NCI-H69 (cell line): ENCODE measurements at regions not wholly inside any gene's neighbourhood (a gene's known extent, or its start where the extent isn't known, plus 50 kb on each side); places are given as distances from the start of the nearest gene placed in this dataset.

Experiments
- DNase-seq: peaks from one replicate; lab custom pipeline; 2025; lab: John Stamatoyannopoulos, UW

GRCh38 chr17:69949973-69950695 lies 124.9 kb upstream of the KCNJ16 start:
- DNase-seq = no peak

- DNase-seq = no peak
These were observed 124.2 kb upstream of the KCNJ16 start for GRCh38 chr17:69950701-69951418.

GRCh38 chr17:69954241-69954925 lies 120.6 kb upstream of the KCNJ16 start:
- no peak for DNase-seq

- peak; percentile 41 for DNase-seq
These were observed 117.0 kb upstream of the KCNJ16 start for GRCh38 chr17:69958063-69958462.

- DNase-seq = peak; percentile 43
These were observed 115.7 kb upstream of the KCNJ16 start for GRCh38 chr17:69959283-69959682.

- peak; percentile 53 for DNase-seq
These were observed 114.3 kb upstream of the KCNJ16 start for GRCh38 chr17:69960755-69961154.

- DNase-seq = peak; percentile 86
These were observed 113.4 kb upstream of the KCNJ16 start for GRCh38 chr17:69961501-69962145.

- DNase-seq = peak; percentile 31
These were observed 112.5 kb upstream of the KCNJ16 start for GRCh38 chr17:69962436-69962995.

GRCh38 chr17:69967910-69968411 lies 107.1 kb upstream of the KCNJ16 start:
- DNase-seq = no peak

GRCh38 chr17:69969897-69970296 lies 105.1 kb upstream of the KCNJ16 start:
- no peak for DNase-seq

GRCh38 chr17:69972251-69972650 lies 102.8 kb upstream of the KCNJ16 start:
- DNase-seq = no peak

- DNase-seq = no peak
These were observed 99.2 kb upstream of the KCNJ16 start for GRCh38 chr17:69975808-69976207.

- DNase-seq = no peak
These were observed 96.9 kb upstream of the KCNJ16 start for GRCh38 chr17:69978056-69978646.

- no peak for DNase-seq
These were observed 93.6 kb upstream of the KCNJ16 start for GRCh38 chr17:69981441-69981840.

- DNase-seq = no peak
These were observed 79.5 kb upstream of the KCNJ16 start for GRCh38 chr17:69995476-69995875.

- DNase-seq = no peak
These were observed 77.7 kb upstream of the KCNJ16 start for GRCh38 chr17:69997332-69997731.

- DNase-seq = no peak
These were observed 75.8 kb upstream of the KCNJ16 start for GRCh38 chr17:69999253-69999652.

- no peak for DNase-seq
These were observed 68.9 kb upstream of the KCNJ16 start for GRCh38 chr17:70006159-70006558.

- no peak for DNase-seq
These were observed 63.3 kb upstream of the KCNJ16 start for GRCh38 chr17:70011750-70012149.

- peak; percentile 66 for DNase-seq
These were observed 61.1 kb upstream of the KCNJ16 start for GRCh38 chr17:70013911-70014310.

- DNase-seq = peak; percentile 31
These were observed 57.9 kb upstream of the KCNJ16 start for GRCh38 chr17:70017112-70017511.

- no peak for DNase-seq
These were observed 57.1 kb upstream of the KCNJ16 start for GRCh38 chr17:70017941-70018340.
